ENCODE measurements at regions not wholly inside any gene's neighbourhood (a gene's known extent, or its start where the extent isn't known, plus 50 kb on each side); places are given as distances from the start of the nearest gene placed in this dataset.

- no peak overlapping the region for H3K4me3 ChIP-seq (ENCODE audit: low read depth, low read length)
- no peaks in the 10 kb centered on the region for H3K27me3 ChIP-seq (ENCODE audit: control insufficient read depth, insufficient read depth, low read length)
- H3K36me3 ChIP-seq (ENCODE audit: control insufficient read depth, insufficient read depth, low read length) = no peaks in the 10 kb centered on the region
- DNase-seq (ENCODE audit: low read depth) = no peak
- TF ChIP-seq CTCF (IDR thresholded peaks at IDR 0.05; ENCODE audit: insufficient read depth, low read length, poor library complexity, severe bottlenecking) = no peak
These were observed 110.7 kb upstream of the OLFM3 start for GRCh38 chr1:102107441-102107840.

DNA sequence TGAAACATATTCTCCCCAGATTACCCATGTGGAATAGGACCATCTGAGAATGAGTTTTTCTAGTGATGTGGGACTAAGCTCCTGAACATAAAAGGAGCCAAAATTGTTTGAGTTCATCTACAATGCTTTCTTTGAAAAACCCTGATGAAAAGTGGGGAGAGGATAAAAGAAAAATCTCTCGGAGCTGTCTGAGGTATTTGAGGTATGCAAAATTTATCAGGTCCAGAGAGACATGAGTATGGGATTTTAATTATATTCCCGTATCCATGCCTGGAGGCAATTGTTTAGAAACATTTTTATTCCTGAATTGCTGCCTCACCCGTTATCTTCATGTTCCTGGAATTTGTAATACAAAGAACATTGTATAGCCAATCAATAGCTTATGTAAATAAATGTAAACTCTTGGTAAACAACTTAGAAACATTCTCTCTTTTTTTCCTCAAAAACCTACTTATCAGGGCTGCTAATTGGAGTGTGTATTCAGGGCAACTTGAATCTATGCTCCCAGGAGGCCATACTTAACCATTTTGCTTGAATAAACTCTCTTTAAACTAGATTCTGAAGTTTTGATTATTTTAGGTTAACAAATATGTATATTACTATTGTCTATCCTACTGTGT is 109.3 kb upstream of the OLFM3 start:
- no peak for TF ChIP-seq CTCF (IDR thresholded peaks at IDR 0.05; ENCODE audit: insufficient read depth, low read length, poor library complexity, severe bottlenecking)
- H3K27me3 ChIP-seq (ENCODE audit: control insufficient read depth, insufficient read depth, low read length) = no peaks in the 10 kb centered on the region
- H3K36me3 ChIP-seq (ENCODE audit: control insufficient read depth, insufficient read depth, low read length) = no peaks in the 10 kb centered on the region
- no peak for DNase-seq (ENCODE audit: low read depth)
- H3K4me3 ChIP-seq (ENCODE audit: low read depth, low read length) = no peak overlapping the region

DNA sequence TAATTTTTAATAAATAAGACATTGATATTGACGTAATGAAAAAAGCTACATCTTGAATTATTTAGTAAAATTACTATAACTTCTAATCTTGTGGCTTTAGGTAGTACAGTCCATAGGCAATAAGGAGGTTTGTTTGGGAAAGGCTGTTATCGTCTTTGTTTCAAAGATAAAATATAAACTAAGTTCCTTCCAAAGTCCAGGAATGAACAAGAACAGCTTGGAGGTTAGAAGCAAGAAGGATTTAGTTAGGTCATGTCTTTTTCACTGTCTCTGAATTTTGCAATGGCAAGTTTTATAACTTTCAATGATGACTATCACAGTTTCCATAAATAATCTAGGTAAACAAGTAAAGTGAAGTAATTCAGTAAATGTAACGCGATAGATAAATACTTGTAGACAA is 106.9 kb upstream of the OLFM3 start:
- Histone ChIP-seq H3K4me3 (ENCODE audit: low read depth, low read length) (no peak overlapping the region), H3K27me3 (ENCODE audit: control insufficient read depth, insufficient read depth, low read length) (no peaks in the 10 kb centered on the region), H3K36me3 (ENCODE audit: control insufficient read depth, insufficient read depth, low read length) (no peaks in the 10 kb centered on the region)
- TF ChIP-seq CTCF (IDR thresholded peaks at IDR 0.05; ENCODE audit: insufficient read depth, low read length, poor library complexity, severe bottlenecking) = no peak
- DNase-seq (ENCODE audit: low read depth) = no peak

DNA sequence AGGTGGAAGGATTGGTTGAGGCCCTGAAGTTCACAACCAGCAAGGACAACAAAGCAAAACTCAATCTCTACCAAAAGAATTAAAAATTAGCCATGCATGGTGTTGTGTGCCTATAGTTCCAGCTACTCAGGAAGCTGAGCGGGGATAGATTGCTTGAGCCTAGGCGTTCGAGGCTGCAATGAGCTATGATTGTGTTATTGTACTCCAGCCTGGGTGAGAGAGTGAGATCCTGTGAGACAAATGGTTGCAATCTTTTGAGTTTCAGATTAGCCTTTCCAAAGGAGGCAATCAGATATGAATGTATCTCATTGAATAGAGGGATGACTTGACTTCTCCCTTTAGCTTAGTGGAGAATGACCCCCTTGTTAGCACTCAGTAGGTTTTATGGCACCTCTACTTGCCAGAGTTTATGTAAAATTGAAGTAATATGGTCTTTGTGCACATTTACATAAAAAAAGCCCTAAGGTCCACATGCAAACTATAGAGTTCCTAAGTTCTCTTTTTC is 105.6 kb upstream of the OLFM3 start:
- TF ChIP-seq CTCF (IDR thresholded peaks at IDR 0.05; ENCODE audit: insufficient read depth, low read length, poor library complexity, severe bottlenecking) = no peak
- H3K27me3 ChIP-seq (ENCODE audit: control insufficient read depth, insufficient read depth, low read length) = no peaks in the 10 kb centered on the region
- no peak for DNase-seq (ENCODE audit: low read depth)
- H3K4me3 ChIP-seq (ENCODE audit: low read depth, low read length) = no peak overlapping the region
- no peaks in the 10 kb centered on the region for H3K36me3 ChIP-seq (ENCODE audit: control insufficient read depth, insufficient read depth, low read length)

- H3K27me3 ChIP-seq (ENCODE audit: control insufficient read depth, insufficient read depth, low read length) = no peaks in the 10 kb centered on the region
- no peak for TF ChIP-seq CTCF (IDR thresholded peaks at IDR 0.05; ENCODE audit: insufficient read depth, low read length, poor library complexity, severe bottlenecking)
- DNase-seq (ENCODE audit: low read depth) = no peak
- H3K36me3 ChIP-seq (ENCODE audit: control insufficient read depth, insufficient read depth, low read length) = no peaks in the 10 kb centered on the region
- no peak overlapping the region for H3K4me3 ChIP-seq (ENCODE audit: low read depth, low read length)
These were observed 103.9 kb upstream of the OLFM3 start for GRCh38 chr1:102100666-102101065.

DNA sequence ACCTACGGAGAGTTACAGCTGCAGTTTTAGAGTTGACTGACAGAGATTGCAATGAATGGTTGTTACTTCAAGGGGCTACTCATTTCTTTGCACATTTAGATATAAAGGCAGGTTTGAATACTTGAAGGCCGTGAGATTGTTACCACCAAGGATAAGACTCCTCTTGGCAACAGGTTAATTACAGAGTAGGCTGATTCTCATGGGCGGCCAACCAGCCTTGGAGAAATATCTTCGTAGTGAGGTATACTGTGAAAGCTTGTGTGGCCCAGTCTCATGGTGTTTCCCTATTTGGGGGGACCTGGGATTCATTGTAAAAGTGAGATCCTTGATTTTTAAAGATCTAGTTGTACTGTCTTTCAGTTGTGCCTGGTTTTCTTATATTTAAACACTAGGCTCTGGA is 103.2 kb upstream of the OLFM3 start:
- TF ChIP-seq CTCF (IDR thresholded peaks at IDR 0.05; ENCODE audit: insufficient read depth, low read length, poor library complexity, severe bottlenecking) = no peak

More for the DNA sequence above, 103.2 kb upstream of the OLFM3 start:
- peak; percentile 19 for DNase-seq (ENCODE audit: low read depth)
- Histone ChIP-seq H3K36me3 (ENCODE audit: control insufficient read depth, insufficient read depth, low read length) (no peaks in the 10 kb centered on the region), H3K27me3 (ENCODE audit: control insufficient read depth, insufficient read depth, low read length) (no peaks in the 10 kb centered on the region), H3K4me3 (ENCODE audit: low read depth, low read length) (no peak overlapping the region)

All from kidney epithelial cell (primary cell).